Stimulated activated CD4-positive, alpha-beta T cell treated with anti-CD3 and anti-CD28 coated beads, TNF-alpha, amount 100 ng/mL, for 1 hour (primary cell): ENCODE measurements at regions not wholly inside any gene's neighbourhood (a gene's known extent, or its start where the extent isn't known, plus 50 kb on each side); places are given as distances from the start of the nearest gene placed in this dataset.

Experiments used
- DNase-seq, 3 donors: peaks; one replicate each; pipeline ENCODE4 v3.0.0-alpha.2; 2020; ENCODE audit warnings: low read depth in 3 of 3, low spot score in 1 of 3

- no peak for DNase-seq
Measured at GRCh38 chr6:21952367-21952766, 344.5 kb downstream of the PRL start.

- no peak for DNase-seq
Measured at GRCh38 chr6:21953831-21954801, 342.7 kb downstream of the PRL start.

DNA sequence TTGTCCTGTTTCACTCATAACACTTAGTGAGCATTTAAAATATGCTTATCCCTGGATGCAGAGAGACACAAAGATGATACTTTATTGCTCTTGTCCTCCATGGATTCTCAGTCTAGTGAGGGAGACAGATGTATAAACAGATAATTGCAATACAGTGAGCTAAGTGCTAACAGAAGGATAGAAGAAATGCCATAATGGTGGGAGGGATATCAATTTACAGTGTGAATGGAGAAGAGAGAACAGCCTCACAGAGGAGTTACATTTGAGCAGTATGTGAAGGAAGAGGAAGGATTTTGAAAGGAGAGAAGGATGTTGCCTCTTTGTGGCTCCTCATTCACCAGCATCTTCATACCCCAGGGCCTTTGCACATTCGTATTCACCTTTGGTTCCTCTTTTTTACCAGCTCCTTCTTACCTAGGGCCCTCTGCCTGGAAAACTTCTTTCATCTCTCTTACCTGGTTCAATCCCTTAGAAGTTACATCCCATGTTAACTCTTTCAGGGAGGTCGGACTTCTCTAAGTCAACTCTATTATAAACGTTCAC lies 341.7 kb downstream of the PRL start:
- no peak for DNase-seq

DNA sequence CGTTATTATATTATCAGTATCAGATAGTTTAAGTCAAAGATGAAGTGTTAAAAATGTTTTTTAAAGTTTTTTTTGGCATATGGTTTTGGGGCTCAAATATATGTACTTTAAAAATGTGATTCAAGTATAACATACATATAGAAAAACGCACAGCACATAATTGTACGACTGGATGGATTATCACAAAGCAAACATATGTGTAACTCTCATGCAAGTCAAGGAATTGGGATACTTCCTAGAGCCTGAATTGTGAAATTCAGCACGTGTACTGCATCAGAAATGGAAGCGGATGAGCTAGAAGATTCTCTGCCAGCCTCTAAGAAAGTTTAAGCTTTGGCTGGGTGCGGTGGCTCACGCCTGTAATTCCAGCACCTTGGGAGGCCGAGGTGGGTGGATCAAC lies 340.9 kb downstream of the PRL start:
- DNase-seq, result no peak

GRCh38 chr6:21958428-21958827 lies 338.4 kb downstream of the PRL start:
- DNase-seq, result no peak

DNA sequence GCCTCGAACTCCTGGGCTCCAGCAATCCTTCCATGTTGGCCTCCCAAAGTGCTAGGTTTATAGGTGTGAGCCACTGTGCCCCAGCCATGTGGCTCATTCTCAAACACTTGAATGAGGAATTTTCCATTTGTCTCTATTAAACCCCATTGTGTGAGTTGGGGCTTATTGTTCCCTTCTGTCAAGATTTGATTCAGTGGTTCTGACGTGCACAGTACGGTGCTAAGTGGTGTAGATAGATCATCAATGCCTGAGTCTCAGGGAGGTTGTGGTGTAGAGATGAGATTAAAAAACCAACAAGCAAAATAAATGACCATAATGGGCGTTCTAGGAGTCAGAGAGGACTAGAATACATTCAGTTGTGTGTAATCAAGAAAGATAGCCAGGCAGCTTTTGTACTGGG lies 335.6 kb downstream of the PRL start:
- DNase-seq, result no peak

GRCh38 chr6:21965016-21965415 lies 331.8 kb downstream of the PRL start:
- no peak for DNase-seq

GRCh38 chr6:21965953-21966539 lies 330.8 kb downstream of the PRL start:
- no peak for DNase-seq

- DNase-seq, result no peak
Measured at GRCh38 chr6:21967056-21967974, 329.5 kb downstream of the PRL start.

GRCh38 chr6:21968411-21968810 lies 328.4 kb downstream of the PRL start:
- no peak for DNase-seq

GRCh38 chr6:21969192-21969591 lies 327.6 kb downstream of the PRL start:
- no peak for DNase-seq

DNA sequence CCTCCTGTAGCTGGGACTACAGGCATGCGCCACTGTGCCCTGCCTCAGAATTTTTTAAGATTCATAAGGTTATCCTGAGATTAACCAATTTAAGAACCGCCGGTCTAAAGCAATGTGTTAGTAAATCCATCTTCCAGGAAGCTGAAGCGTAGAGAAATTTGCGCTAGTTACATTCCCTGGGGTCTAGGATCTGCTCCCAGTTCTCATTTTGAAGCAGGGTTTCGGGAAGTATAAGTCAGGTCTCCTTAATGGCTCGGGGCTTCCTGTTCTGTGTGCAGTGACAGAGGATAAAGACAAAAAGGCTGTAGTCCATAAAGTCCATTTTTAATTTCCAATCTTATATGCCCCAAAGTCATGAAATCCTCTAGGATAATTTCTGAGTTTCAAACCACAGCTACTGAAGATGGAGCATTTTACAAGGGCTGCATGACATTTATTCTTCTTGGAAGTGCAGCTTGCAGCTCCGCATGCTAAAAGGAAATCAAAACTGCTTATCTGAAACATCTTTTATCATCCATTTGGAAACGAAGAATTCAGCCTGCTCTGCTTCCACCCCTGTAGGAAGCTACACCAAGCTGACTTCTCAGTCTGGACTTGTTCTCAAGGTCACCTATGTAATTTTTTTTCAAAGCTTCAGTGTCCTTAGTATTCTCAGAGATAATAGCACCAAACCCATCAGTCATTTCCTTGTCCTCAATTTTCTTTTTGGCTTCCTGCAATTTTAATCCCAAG lies 326.1 kb downstream of the PRL start:
- DNase-seq, result no peak

GRCh38 chr6:21971541-21971940 lies 325.3 kb downstream of the PRL start:
- DNase-seq, result no peak

- no peak for DNase-seq
Measured at GRCh38 chr6:21972516-21972915, 324.3 kb downstream of the PRL start.

DNA sequence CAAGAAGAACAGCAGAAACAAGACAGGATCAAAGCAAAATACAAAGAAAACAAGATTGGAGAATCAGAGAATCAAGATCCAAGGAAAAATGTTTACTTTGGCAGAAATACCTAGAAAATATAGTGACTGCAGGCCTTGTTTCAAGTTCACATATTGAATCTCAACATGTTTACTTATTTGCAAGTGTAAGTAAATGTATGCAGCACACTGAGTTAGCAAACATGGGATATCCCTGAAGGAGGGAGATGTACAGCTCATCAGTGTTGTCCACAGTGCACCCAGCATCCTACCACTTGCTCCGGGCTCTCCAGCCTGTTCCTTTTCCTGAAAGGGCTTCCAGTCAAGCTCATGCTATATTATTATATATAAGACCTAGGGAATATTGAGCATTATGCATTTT lies 319.5 kb downstream of the PRL start:
- DNase-seq, result no peak

- no peak for DNase-seq
Measured at GRCh38 chr6:21981235-21981833, 315.5 kb downstream of the PRL start.

GRCh38 chr6:21984135-21984534 lies 312.7 kb downstream of the PRL start:
- DNase-seq, result no peak

DNA sequence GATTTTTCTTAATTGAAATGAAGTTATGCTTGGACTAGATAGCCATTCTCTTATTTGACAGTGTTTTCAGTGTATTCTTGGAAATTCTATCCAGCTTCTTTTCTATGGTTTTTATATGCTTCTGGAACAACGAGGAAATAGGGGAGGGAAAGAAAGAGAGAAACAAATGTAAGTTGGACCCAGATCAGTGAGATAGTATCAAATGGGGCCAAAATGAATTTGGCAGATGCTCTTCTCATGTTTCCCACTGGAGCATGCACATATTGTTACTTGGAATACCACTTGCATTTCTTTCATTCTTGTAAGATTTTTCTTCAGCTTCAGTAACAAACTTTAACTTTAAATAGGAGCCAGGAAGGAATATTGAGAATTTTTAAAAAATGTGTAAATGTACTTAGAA lies 312.3 kb downstream of the PRL start:
- no peak for DNase-seq

- no peak for DNase-seq
Measured at GRCh38 chr6:21985904-21986303, 310.9 kb downstream of the PRL start.

DNA sequence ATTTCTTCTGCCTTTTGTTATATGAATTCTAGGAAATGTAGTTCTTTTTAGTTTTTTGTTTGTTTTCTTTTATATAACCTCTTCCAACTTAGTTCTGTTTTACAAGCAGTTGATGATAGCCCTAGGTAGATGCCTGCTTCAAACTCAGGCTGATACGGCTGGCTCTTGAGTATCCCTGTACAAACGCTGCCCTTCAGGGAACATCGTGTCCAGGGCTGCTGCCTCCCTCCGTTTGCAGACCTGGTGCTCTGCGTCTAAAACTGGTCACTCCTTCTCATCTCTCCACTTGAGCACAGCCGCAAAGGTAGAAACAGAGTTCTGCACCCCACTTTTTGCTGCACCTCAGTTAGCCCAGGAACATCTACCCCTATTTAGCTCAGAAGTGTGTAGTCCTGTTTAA lies 310.1 kb downstream of the PRL start:
- DNase-seq, result no peak
